HG02642 (cell line): ENCODE measurements at regions not wholly inside any gene's neighbourhood (a gene's known extent, or its start where the extent isn't known, plus 50 kb on each side); places are given as distances from the start of the nearest gene placed in this dataset.

Experiments
- ATAC-seq: cut with Tn5 transposase; IDR thresholded peaks from one replicate; pipeline ENCODE4 v1.9.1; 2021; ENCODE audit warnings: mild to moderate bottlenecking; ENCODE audit not compliant: unreplicated experiment, poor library complexity

DNA sequence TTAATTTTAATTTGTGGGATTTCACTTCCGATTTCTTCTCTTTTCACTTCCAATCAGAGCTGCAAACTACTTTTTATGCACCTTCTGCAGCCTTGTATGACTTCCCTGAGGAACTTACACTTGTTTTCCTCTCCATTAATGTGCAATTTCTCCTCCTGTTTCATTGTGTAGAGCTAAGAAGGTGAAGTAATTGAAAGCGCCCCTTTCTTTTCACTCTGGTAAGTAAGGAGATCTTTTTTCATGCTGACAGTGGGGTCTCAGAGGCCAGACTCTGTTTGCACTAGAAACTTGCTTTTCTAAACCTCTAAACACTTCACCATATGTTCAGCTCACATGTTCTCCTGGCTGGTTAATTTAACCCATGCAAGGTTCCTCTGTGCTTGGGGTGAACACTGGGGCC lies 117.0 kb downstream of the FANCF start:
- ATAC-seq, result no peak

DNA sequence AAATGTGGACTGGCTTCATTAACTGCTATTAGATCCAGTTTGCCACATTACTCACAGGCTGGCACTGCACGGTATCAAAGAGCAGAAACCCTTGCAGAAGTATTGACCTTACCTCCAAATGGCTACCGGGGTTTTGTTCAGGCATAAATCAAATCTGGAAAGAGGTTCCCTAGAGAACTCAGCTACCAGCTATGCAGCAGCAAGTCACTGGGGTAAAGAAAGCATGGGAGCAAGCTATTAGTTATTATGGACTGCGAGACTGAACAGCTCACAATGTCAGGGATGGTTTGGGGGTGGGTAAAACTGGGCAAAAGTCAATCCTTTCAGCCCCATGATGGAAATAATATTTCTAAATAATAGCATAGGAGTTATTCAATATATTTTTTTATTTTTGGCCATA lies 128.1 kb downstream of the FANCF start:
- no peak for ATAC-seq

GRCh38 chr11:22491555-22492225 lies 133.9 kb downstream of the FANCF start:
- no peak for ATAC-seq

GRCh38 chr11:22479971-22480720 lies 142.0 kb downstream of the SLC17A6 start:
- no peak for ATAC-seq

DNA sequence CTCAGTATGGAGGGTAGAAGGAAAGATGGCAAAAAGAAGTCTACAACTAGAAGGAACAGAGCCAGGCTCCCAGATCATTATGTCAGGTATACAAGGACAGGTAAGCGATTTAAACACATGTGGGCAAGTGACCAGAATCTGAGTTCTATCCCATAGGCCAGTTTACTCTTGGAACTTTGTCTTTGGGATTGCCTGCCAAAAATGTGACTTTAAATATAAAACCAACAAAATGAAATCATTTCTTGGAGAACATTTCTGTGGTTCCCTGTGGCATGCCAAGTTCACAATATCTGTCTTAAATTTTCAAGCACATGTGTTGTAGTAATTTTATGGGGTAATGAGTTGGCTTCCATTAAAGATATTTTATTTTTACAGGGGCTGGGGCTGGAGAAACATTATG lies 141.0 kb downstream of the SLC17A6 start:
- no peak for ATAC-seq

DNA sequence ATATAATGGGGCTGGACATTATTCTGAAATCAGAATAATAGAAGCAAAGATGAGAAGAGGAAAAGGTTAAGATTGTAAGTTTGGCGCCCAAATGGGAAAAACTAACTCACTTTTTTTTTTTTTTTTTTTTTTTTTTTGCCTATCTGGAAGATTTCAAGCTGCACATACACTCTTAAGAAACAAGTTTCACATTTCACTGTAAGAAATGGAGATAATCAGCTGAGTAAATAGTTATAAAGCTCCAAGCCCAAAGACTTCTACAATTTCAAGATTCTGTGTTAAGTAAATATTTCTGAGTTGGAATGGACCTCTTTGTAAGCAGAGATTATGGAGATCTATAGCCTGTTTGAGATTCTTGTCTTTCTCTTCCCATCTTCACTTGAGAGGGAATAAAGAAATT lies 140.0 kb downstream of the SLC17A6 start:
- ATAC-seq, result no peak

GRCh38 chr11:22477312-22477711 lies 139.1 kb downstream of the SLC17A6 start:
- no peak for ATAC-seq

- ATAC-seq, result no peak
Measured at GRCh38 chr11:22476589-22476988, 138.4 kb downstream of the SLC17A6 start.

GRCh38 chr11:22474616-22475015 lies 136.4 kb downstream of the SLC17A6 start:
- no peak for ATAC-seq

GRCh38 chr11:22473586-22473985 lies 135.4 kb downstream of the SLC17A6 start:
- ATAC-seq, result no peak

GRCh38 chr11:22472306-22472705 lies 134.1 kb downstream of the SLC17A6 start:
- ATAC-seq, result no peak

DNA sequence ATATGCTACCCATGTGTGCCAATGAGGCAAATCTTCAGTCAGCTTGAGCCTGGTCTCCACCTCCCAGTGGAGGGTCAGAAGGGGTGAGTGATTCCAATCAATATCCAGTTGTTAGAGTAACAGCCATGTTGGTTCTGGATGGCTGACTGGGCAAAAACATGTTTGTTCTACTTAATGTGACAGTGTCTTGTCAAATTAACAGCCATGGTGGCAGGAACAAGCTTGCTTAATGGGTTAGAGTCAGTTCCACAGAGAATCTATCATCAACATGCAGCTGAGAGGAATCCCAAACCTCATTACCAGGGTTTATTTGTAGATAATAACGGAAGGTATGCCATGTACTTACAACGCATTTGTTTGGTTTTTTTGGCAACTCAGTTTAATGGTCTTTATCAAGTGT lies 133.2 kb downstream of the SLC17A6 start:
- no peak for ATAC-seq

DNA sequence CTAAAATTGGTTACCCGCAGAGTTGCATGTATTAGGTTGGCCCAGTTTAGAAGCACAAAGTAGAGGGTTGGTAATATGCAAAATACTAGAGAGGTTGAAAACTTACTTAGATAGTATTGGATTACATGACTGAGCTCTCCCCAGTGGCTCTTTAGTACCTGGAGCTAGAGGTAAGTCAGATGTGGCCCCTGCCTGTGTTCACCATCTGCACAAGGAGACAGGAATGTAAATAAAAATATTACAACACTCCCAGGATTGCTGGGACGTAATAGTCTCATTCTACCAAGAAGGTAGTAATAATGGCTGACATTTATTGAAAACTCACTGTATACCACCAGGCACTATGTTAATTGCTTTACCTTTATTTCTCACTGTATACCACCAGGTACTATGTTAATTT lies 129.6 kb downstream of the SLC17A6 start:
- no peak for ATAC-seq

DNA sequence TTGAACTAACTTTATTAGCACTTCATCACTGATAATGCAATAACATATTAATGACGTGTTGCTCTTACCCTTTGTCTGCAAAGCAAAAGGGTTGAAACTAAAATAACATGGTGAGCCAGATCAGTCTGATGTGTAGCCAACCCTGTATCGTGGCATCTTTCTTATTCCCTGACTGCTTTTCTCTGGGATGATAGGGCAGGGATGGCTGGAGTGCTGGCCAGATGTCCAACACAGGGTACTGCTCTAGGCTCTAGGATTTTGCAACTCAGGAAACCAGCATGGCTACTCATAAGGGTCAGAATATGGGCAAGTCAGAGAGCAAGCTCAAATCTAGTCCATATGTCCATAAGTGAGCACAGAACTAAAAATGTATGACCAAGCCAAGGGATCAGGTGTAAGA lies 129.1 kb downstream of the SLC17A6 start:
- ATAC-seq, result no peak

DNA sequence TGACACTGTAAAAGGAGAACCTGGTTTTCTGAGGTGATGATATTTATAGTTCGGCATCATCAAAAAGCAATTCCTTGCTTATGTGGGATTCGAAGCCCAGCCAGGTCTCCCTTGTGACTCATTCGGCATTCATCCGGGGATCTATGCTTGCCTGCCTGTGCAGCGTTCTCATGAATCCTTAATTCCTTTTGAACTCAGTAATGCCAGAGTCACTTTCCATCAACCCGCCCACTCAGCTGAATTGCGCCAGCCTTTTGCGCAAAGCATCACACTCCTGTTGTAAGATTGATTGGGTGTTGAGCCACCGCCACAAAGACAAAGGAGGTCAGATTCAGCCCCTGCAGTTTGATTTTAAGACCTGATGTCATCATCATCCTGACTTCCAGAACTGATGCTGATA lies 128.6 kb downstream of the SLC17A6 start:
- ATAC-seq, result no peak

- ATAC-seq, result no peak
Measured at GRCh38 chr11:22466351-22466750, 128.2 kb downstream of the SLC17A6 start.

- no peak for ATAC-seq
Measured at GRCh38 chr11:22465620-22466019, 127.4 kb downstream of the SLC17A6 start.

DNA sequence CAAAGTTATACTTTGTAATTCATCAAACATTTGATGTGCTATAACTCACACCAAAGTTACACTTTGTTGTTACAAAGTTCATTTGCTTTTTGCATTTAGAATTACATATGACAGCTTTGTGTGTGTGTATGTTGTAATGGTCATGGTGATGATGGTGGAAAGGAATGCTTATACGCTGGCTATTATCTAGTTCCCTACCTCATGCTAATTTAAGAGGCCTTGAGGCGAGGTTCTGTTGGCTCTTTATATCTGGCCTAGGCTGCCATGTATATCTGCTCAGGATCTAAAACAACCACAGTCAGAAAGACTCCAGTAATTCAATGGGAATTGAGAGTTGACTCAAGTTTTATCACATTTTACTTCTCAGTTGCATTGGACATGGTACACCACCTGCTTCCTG lies 123.4 kb downstream of the SLC17A6 start:
- ATAC-seq, result no peak

DNA sequence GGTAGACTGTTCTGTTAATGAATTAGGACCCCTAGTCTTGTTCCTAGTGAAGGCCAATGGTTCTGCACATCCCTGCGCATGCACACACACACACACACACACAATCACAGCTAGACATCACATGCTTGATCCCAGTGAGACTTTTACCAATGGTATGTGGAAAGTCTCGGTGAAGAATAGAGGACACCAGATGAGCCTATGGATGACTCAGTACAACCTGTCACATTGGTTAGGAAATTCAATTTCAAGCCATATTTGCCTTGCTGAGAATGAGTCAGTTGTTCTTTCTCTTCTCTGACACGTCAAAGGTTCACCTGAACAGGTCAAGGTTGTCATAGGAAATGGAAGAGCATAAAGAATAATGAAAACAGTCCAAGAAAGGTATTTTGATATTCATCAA lies 122.0 kb downstream of the SLC17A6 start:
- no peak for ATAC-seq

- ATAC-seq, result no peak
Measured at GRCh38 chr11:22459048-22459447, 120.9 kb downstream of the SLC17A6 start.

DNA sequence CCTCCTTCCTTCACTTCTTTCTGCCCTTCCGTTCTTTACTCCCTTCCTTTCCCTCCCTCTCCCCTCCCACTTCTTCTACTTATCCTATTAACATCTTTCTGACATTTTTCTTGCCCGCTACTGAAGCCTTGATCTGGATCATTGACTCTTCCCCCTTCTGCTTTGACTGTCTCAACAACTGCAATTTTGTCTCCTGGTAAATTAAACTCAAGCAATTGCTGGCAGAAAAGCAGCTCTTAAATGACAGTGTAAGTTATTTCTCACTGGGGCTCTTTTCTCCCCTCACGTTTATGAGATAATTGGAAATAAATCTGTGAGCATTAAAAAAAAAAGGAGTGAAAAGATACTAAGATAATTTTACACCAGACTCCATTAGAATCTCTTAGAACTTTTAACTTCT lies 120.0 kb downstream of the SLC17A6 start:
- ATAC-seq, result no peak
